C4-2B (cell line): ENCODE measurements at regions not wholly inside any gene's neighbourhood (a gene's known extent, or its start where the extent isn't known, plus 50 kb on each side); places are given as distances from the start of the nearest gene placed in this dataset.

Experiments
- CTCF ChIP-seq: fragments of 450-650 bp; conservative IDR thresholded peaks from 2 replicates; pipeline ENCODE4 v1.5.1; 2017; ENCODE audit warnings: mild to moderate bottlenecking
- ZFX ChIP-seq: fragments of 450-650 bp; IDR thresholded peaks from 2 replicates; pipeline ENCODE4 v1.6.1; 2017

- TF ChIP-seq CTCF: no peak
- TF ChIP-seq ZFX: no peak
These were observed 507.2 kb downstream of the TNS3 start for GRCh38 chr7:47074702-47075153.
